ENCODE measurements at regions not wholly inside any gene's neighbourhood (a gene's known extent, or its start where the extent isn't known, plus 50 kb on each side); places are given as distances from the start of the nearest gene placed in this dataset.

DNA sequence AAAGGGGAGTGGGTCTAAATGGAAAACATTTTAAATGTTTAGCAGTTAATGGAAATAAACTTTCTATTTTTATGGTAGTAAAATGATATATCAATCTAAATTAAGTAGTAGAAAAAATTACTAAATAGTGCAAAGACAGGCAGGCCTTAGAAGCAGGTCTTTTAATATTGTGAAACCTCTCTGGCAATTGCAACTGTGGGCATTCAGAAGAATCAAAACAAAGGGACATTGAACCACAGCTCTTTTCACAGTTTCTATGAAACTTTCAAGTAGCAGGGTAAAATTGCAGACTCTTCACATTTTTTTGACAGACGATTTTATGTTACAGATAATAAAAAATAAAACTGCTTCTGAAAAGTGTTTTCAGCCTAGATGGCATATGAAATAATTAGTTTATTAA lies 533.7 kb downstream of the BCKDHB start:
- TF ChIP-seq, protein P1, sequence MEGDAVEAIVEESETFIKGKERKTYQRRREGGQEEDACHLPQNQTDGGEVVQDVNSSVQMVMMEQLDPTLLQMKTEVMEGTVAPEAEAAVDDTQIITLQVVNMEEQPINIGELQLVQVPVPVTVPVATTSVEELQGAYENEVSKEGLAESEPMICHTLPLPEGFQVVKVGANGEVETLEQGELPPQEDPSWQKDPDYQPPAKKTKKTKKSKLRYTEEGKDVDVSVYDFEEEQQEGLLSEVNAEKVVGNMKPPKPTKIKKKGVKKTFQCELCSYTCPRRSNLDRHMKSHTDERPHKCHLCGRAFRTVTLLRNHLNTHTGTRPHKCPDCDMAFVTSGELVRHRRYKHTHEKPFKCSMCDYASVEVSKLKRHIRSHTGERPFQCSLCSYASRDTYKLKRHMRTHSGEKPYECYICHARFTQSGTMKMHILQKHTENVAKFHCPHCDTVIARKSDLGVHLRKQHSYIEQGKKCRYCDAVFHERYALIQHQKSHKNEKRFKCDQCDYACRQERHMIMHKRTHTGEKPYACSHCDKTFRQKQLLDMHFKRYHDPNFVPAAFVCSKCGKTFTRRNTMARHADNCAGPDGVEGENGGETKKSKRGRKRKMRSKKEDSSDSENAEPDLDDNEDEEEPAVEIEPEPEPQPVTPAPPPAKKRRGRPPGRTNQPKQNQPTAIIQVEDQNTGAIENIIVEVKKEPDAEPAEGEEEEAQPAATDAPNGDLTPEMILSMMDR (IDR thresholded peaks at IDR 0.05) = no peak
- no peak for TF ChIP-seq POLR2A (IDR thresholded peaks at IDR 0.05)

All from lower leg skin (tissue), 3 donors.